ENCODE measurements at regions not wholly inside any gene's neighbourhood (a gene's known extent, or its start where the extent isn't known, plus 50 kb on each side); places are given as distances from the start of the nearest gene placed in this dataset.

- no peak overlapping the region for H3K27ac ChIP-seq
- intact Hi-C loops (cut with DNase I) = no loop called here
- DNase-seq (ENCODE audit: low spot score) = no peak
- H3K9me3 ChIP-seq = no peaks in the 10 kb centered on the region
- whole genome bisulfite sequencing = 79% methylated on average over 5 of the region's 5 CpGs
- TF ChIP-seq POLR2AphosphoS5 (IDR thresholded peaks at IDR 0.05) (no peak), CTCF (IDR thresholded peaks at IDR 0.05) (no peak), POLR2A (IDR thresholded peaks at IDR 0.05) (no peak)
- no peaks in the 10 kb centered on the region for H3K4me1 ChIP-seq (replicated peaks)
- H3K27me3 ChIP-seq (replicated peaks; ENCODE audit: insufficient read depth) = no peaks in the 10 kb centered on the region
- no peak overlapping the region for H3K4me3 ChIP-seq
- H3K36me3 ChIP-seq = no peaks in the 10 kb centered on the region
Measured at GRCh38 chrX:80237072-80237471, 183.2 kb upstream of the TENT5D start.

- TF ChIP-seq POLR2AphosphoS5 (IDR thresholded peaks at IDR 0.05) = no peak
- TF ChIP-seq CTCF (IDR thresholded peaks at IDR 0.05) = no peak
- TF ChIP-seq POLR2A (IDR thresholded peaks at IDR 0.05) = no peak
Measured at GRCh38 chrX:80246271-80246670, 174.0 kb upstream of the TENT5D start.

GRCh38 chrX:80266287-80266686 lies 154.0 kb upstream of the TENT5D start:
- no peaks in the 10 kb centered on the region for H3K27me3 ChIP-seq (replicated peaks; ENCODE audit: insufficient read depth)
- no peak overlapping the region for H3K4me3 ChIP-seq
- no peaks in the 10 kb centered on the region for H3K4me1 ChIP-seq (replicated peaks)
- intact Hi-C loops (cut with DNase I) = no loop called here
- 85% methylated on average over 4 of the region's 4 CpGs for WGBS
- H3K27ac ChIP-seq = no peak overlapping the region
- TF ChIP-seq POLR2A (IDR thresholded peaks at IDR 0.05) (no peak), CTCF (IDR thresholded peaks at IDR 0.05) (no peak), POLR2AphosphoS5 (IDR thresholded peaks at IDR 0.05) (no peak)
- no peak for DNase-seq (ENCODE audit: low spot score)
- no peaks in the 10 kb centered on the region for H3K36me3 ChIP-seq
- H3K9me3 ChIP-seq = no peaks in the 10 kb centered on the region

More at GRCh38 chrX:80246271-80246670, 174.0 kb upstream of the TENT5D start:
- DNase-seq (ENCODE audit: low spot score) = no peak
- Histone ChIP-seq H3K4me3 (no peak overlapping the region), H3K27me3 (replicated peaks; ENCODE audit: insufficient read depth) (no peaks in the 10 kb centered on the region), H3K9me3 (no peaks in the 10 kb centered on the region), H3K4me1 (replicated peaks) (no peaks in the 10 kb centered on the region), H3K36me3 (no peaks in the 10 kb centered on the region), H3K27ac (no peak overlapping the region)
- 18% methylated on average over 2 of the region's 2 CpGs for WGBS
- intact Hi-C loops (cut with DNase I) = no loop called here

- Histone ChIP-seq H3K36me3 (no peaks in the 10 kb centered on the region), H3K9me3 (no peaks in the 10 kb centered on the region), H3K4me1 (replicated peaks) (no peaks in the 10 kb centered on the region), H3K27me3 (replicated peaks; ENCODE audit: insufficient read depth) (no peaks in the 10 kb centered on the region), H3K27ac (no peak overlapping the region), H3K4me3 (no peak overlapping the region)
- DNase-seq (ENCODE audit: low spot score) = no peak
- TF ChIP-seq POLR2AphosphoS5 (IDR thresholded peaks at IDR 0.05) (no peak), CTCF (IDR thresholded peaks at IDR 0.05) (no peak), POLR2A (IDR thresholded peaks at IDR 0.05) (no peak)
- intact Hi-C loops (cut with DNase I) = no loop called here
Measured at GRCh38 chrX:80266979-80267378, 153.3 kb upstream of the TENT5D start.

- Histone ChIP-seq H3K36me3 (no peaks in the 10 kb centered on the region), H3K9me3 (no peaks in the 10 kb centered on the region), H3K27ac (no peak overlapping the region), H3K4me3 (no peak overlapping the region), H3K27me3 (replicated peaks; ENCODE audit: insufficient read depth) (no peaks in the 10 kb centered on the region), H3K4me1 (replicated peaks) (no peaks in the 10 kb centered on the region)
- TF ChIP-seq POLR2AphosphoS5 (IDR thresholded peaks at IDR 0.05) = no peak
- TF ChIP-seq POLR2A (IDR thresholded peaks at IDR 0.05) = no peak
- no peak for TF ChIP-seq CTCF (IDR thresholded peaks at IDR 0.05)
- intact Hi-C loops (cut with DNase I) = no loop called here
- DNase-seq (ENCODE audit: low spot score) = no peak
- WGBS = 41% methylated on average over 1 of the region's 1 CpG
Measured at GRCh38 chrX:80267790-80268189, 152.5 kb upstream of the TENT5D start.
